ENCODE measurements at regions not wholly inside any gene's neighbourhood (a gene's known extent, or its start where the extent isn't known, plus 50 kb on each side); places are given as distances from the start of the nearest gene placed in this dataset.

GRCh38 chr18:51614967-51615571 is 417.6 kb upstream of the MEX3C start:
- no peak for TF ChIP-seq EZH2 (IDR thresholded peaks at IDR 0.05)
- TF ChIP-seq FOXP2 (optimal IDR thresholded peaks at IDR 0.05; ENCODE audit: control extremely low read depth, extremely low read length, insufficient read depth), result no peak
